Colonic mucosa (tissue), 4 donors: ENCODE measurements at regions not wholly inside any gene's neighbourhood (a gene's known extent, or its start where the extent isn't known, plus 50 kb on each side); places are given as distances from the start of the nearest gene placed in this dataset.

Experiments used
- DNase-seq: peaks from one replicate; pipeline ENCODE4 v3.0.0-alpha.2; 2020
- H3K27ac ChIP-seq: fragments of 200-600 bp; one replicate; pipeline ENCODE4 v1.8.0; 2021
- H3K27me3 ChIP-seq: fragments of 200-600 bp; one replicate; pipeline ENCODE4 v1.8.0; 2021
- H3K36me3 ChIP-seq: fragments of 200-600 bp; one replicate; pipeline ENCODE4 v1.8.0; 2021
- H3K4me1 ChIP-seq: fragments of 200-600 bp; one replicate; pipeline ENCODE4 v1.8.0; 2021; ENCODE audit warnings: mild to moderate bottlenecking
- H3K4me3 ChIP-seq: fragments of 200-600 bp; one replicate; pipeline ENCODE4 v1.8.0; 2021
- H3K9ac ChIP-seq, 2 donors: one replicate each; pipeline ENCODE4 v1.7.0; 2013; ENCODE audit warnings: control low read depth in 2 of 2, low read depth in 2 of 2, low read length in 2 of 2
- H3K9me3 ChIP-seq: fragments of 200-600 bp; one replicate; pipeline ENCODE4 v1.8.0; 2021
- intact Hi-C: fragments of 100-400 bp; cut with DNase I; formaldehyde crosslinking; loops from one replicate; pipeline ENCODE4 v1.14.1; 2022
- TF ChIP-seq, protein P1 (sequence below): fragments of 200-600 bp; IDR thresholded peaks from one replicate; pipeline ENCODE4 v1.8.0; 2022; ENCODE audit warnings: antibody characterized with exemption, mild to moderate bottlenecking
- donor health status: healthy.
- donor health status: DM: no; HTN: no; CAD: no.
- donor health status: DM: no; HTN: no; CAD: no.

DNA sequence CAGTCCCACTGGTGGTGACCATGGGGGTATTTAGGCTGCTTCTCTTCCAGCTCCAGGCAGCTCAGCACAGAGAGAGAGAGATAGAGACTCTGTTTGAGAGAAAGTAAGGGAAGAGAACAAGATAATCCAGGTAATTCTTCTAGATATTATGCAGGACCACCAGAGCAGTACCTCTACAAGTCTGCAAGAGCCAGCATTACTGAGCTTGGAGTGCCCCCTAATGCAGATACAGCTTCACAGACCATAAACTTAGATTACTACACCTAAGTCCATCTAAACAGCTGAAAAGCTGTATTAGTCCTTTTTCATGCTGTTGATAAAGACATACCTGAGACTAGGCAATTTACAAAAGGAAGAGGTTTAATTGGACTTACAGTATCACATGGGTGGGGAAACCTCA lies 570.3 kb downstream of the LRRIQ3 start:
- Histone ChIP-seq H3K4me1 (no peaks in the 10 kb centered on the region), H3K27ac (no peak overlapping the region), H3K27me3 (no peaks in the 10 kb centered on the region), H3K9ac (no peak overlapping the region), H3K36me3 (no peaks in the 10 kb centered on the region), H3K4me3 (no peak overlapping the region), H3K9me3 (no peaks in the 10 kb centered on the region)
- TF ChIP-seq, protein P1, sequence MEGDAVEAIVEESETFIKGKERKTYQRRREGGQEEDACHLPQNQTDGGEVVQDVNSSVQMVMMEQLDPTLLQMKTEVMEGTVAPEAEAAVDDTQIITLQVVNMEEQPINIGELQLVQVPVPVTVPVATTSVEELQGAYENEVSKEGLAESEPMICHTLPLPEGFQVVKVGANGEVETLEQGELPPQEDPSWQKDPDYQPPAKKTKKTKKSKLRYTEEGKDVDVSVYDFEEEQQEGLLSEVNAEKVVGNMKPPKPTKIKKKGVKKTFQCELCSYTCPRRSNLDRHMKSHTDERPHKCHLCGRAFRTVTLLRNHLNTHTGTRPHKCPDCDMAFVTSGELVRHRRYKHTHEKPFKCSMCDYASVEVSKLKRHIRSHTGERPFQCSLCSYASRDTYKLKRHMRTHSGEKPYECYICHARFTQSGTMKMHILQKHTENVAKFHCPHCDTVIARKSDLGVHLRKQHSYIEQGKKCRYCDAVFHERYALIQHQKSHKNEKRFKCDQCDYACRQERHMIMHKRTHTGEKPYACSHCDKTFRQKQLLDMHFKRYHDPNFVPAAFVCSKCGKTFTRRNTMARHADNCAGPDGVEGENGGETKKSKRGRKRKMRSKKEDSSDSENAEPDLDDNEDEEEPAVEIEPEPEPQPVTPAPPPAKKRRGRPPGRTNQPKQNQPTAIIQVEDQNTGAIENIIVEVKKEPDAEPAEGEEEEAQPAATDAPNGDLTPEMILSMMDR = no peak
- intact Hi-C loops = no loop called here
- no peak for DNase-seq

DNA sequence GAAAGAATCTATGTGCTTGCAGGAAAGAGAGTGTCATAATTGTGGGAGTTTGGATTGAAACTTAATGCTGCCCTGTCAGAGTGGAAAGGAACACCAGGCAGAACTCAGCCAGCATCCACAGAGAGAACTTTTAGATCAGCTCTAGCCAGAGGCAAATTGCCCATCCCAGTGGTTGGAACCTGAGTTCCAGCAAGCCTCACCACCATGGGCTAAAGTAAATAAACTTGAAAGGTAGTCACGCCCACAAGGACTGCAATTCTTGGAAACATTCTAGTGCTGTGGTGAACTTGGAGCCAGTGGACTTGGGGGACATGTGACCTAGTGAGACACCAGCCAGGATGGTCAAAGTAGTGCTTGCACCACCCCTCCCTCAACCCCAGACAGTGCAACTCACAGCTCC lies 571.6 kb downstream of the LRRIQ3 start:
- Histone ChIP-seq H3K36me3 (no peaks in the 10 kb centered on the region), H3K4me1 (no peaks in the 10 kb centered on the region), H3K9me3 (no peaks in the 10 kb centered on the region), H3K4me3 (no peak overlapping the region), H3K9ac (no peak overlapping the region), H3K27me3 (no peaks in the 10 kb centered on the region), H3K27ac (no peak overlapping the region)
- no peak for DNase-seq
- intact Hi-C loops = no loop called here
- TF ChIP-seq, protein P1 = no peak

DNA sequence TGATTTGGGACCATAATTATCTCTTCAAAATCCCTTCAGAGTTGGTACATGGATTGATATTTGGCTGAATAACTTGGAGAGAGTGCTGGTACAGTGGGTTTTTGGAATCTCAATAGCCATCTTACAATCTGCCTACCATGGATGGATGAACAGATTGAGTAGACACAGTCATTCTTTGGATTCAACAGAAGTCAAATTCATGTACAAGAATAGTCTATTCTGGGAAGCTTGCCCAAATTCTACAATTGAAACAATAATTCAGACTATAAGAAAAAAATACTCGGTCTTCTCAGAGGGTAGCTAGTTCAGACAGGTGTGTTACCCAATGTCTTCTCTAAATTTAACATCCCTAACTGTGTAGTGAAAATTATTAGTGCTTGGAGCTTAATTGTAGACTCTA lies 574.0 kb downstream of the LRRIQ3 start:
- Histone ChIP-seq H3K4me3 (no peak overlapping the region), H3K36me3 (no peaks in the 10 kb centered on the region), H3K9me3 (no peaks in the 10 kb centered on the region), H3K4me1 (no peaks in the 10 kb centered on the region), H3K27ac (no peak overlapping the region), H3K9ac (no peak overlapping the region), H3K27me3 (no peaks in the 10 kb centered on the region)
- no peak for DNase-seq
- TF ChIP-seq, protein P1 = no peak
- intact Hi-C loops = no loop called here

DNA sequence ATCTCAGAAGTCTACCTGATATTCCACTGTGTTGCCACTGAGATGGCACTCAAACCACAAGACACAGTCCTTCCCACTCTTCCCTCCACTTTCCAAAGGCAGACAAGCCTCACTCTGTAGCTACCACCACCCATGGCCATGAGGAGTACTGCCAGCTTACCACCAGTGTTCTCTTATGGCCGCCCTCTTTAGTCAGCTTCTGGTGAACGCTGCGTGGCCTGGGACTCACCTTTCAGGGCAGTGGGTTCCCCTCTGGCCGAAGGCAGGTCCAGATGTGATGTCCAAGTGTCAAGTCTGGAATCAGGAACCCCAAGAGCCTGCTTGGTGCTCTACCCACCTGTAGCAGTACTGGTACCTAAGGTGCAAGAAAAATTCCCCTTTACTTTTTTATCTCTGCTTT lies 580.8 kb downstream of the LRRIQ3 start:
- DNase-seq = no peak
- H3K9ac ChIP-seq = no peak overlapping the region
- no peak overlapping the region for H3K27ac ChIP-seq
- H3K4me1 ChIP-seq = no peaks in the 10 kb centered on the region
- TF ChIP-seq, protein P1 = no peak
- intact Hi-C loops = no loop called here
- H3K27me3 ChIP-seq = no peaks in the 10 kb centered on the region
- no peaks in the 10 kb centered on the region for H3K9me3 ChIP-seq
- no peak overlapping the region for H3K4me3 ChIP-seq
- H3K36me3 ChIP-seq = no peaks in the 10 kb centered on the region

DNA sequence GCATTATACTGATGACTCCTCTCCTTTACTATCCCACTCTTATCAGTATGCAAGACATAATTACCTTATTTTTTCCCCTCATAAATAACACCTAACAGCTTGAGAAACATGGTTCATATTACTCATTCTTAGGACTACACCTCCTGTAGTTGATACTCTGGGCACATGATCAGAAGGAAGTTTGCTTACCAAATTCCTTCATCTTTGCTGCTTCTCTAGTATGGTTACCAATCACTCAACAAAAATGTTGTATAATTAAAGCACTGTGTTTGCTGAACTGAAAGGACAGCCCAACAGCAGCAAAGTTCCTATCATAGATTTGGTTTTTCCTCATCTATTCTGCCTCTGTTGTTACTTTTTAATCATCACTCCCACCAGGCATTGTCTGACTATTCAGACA lies 586.3 kb downstream of the LRRIQ3 start:
- intact Hi-C loops = no loop called here
- H3K4me1 ChIP-seq = no peaks in the 10 kb centered on the region
- no peaks in the 10 kb centered on the region for H3K27me3 ChIP-seq
- no peak for DNase-seq
- H3K9ac ChIP-seq = no peak overlapping the region
- no peak overlapping the region for H3K27ac ChIP-seq
- H3K9me3 ChIP-seq = no peaks in the 10 kb centered on the region
- H3K4me3 ChIP-seq = no peak overlapping the region
- TF ChIP-seq, protein P1 = no peak
- no peaks in the 10 kb centered on the region for H3K36me3 ChIP-seq

DNA sequence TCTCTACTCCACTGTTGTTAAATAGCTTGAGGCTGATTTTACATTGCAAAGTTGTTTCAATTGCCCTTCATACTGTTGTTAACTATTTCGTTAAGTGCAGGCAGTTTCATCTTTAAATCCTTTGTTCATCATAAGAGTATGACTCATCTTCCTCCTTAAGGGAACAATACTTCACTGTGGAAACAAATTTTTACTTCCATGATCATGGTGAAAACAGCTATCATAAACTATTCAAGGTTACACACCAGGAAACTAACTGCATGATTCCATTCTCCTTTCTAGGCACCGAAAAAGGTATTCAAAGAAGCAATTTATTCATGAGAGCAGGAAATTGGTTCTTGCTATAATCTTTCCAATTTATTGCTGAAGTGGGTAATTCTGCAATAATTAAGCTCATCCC lies 593.2 kb downstream of the LRRIQ3 start:
- H3K27ac ChIP-seq = no peak overlapping the region
- H3K27me3 ChIP-seq = no peaks in the 10 kb centered on the region
- no peaks in the 10 kb centered on the region for H3K4me1 ChIP-seq
- TF ChIP-seq, protein P1 = no peak
- no peaks in the 10 kb centered on the region for H3K36me3 ChIP-seq
- H3K9ac ChIP-seq = no peak overlapping the region
- DNase-seq = no peak
- no peaks in the 10 kb centered on the region for H3K9me3 ChIP-seq
- intact Hi-C loops = no loop called here
- H3K4me3 ChIP-seq = no peak overlapping the region
